G401.6 (cell line): ENCODE measurements at regions not wholly inside any gene's neighbourhood (a gene's known extent, or its start where the extent isn't known, plus 50 kb on each side); places are given as distances from the start of the nearest gene placed in this dataset.

ENCODE experiments used
- FAIRE-seq: peaks from 2 replicates; lab custom pipeline; 2012; peaks lifted over from hg19 to GRCh38; lab: Jason Lieb, UNC

GRCh38 chr13:107466326-107467099 is 748.8 kb downstream of the LIG4 start:
- FAIRE-seq = no peak

DNA sequence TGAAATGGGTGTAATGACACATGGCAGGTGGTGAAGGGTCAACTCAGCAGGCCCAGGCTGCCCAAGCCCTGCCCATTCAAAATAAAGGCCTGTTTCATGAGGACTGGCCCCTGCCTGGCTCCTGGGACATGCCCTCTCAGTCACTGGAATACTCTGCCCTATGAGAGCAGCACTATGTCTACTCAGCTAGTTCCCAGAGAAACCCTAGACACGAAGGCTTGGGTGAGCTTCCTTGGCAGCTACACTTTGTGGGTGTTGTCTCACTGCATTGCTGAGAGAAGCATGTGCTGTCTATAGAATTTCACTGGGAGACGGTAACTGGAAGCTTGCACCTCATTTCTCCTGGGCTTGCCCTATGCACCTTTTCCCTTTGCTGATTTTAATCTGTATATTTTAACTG is 752.8 kb downstream of the LIG4 start:
- FAIRE-seq = no peak

- FAIRE-seq = no peak
Measured at GRCh38 chr13:107461751-107462150, 753.6 kb downstream of the LIG4 start.

- FAIRE-seq = no peak
Measured at GRCh38 chr13:107459430-107459829, 755.9 kb downstream of the LIG4 start.

- no peak for FAIRE-seq
Measured at GRCh38 chr13:107458269-107458668, 757.1 kb downstream of the LIG4 start.

DNA sequence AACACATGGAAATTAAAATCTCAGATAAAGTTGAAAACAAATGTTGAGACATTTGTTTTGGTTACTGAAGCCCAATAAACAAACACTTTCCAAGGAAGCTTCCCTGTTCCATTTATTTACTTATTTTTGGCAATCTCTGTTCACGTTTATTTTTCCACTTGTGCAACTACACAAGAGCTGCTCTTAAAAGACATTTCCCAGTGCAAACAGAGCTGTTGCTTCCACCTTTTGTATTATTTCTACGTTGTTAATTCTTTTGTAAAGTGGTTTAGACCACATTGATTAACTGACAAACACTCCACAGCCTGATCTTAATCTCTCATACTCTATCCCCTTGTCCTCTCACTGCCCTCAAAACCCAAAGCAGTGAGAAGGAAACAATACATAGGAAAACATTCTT is 757.6 kb downstream of the LIG4 start:
- no peak for FAIRE-seq

DNA sequence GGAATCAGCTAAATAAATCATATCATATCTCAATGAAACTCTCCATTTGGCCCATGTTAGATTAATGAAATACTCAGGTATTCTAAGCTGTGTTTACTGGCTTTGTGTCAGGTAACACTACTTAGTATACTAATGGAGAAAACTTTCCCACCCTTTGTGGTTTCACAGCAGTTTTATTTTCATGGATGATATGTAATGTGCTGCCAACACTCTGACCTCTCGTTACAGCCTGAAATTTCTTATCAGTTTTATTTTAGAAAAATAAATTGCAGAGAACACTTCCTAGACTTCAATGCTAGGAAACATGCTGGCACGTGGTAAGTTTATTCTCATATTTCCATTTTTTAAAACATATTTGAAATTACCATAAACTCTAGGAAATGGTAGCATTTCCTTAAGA is 758.9 kb downstream of the LIG4 start:
- FAIRE-seq = no peak

- FAIRE-seq = no peak
Measured at GRCh38 chr13:107452833-107453232, 762.5 kb downstream of the LIG4 start.

DNA sequence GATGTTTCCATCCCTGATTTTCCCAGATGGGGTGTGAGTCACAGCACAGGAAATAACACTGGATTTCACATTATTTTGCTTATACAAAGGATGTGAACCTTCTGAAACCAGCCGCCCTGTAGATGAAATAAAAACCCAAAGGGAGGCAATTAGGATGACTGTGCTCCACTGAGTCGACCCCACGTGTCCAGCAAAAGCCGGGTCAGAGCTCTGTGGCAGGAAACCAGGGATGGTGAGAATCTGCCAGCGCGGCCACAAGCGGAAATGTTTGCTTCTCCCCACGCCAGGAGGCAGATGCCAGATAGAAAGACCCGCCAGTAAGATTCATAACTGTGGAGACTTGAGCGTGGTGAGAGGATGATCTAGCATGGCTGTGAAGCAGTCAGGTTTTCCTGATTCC is 764.4 kb downstream of the LIG4 start:
- no peak for FAIRE-seq

DNA sequence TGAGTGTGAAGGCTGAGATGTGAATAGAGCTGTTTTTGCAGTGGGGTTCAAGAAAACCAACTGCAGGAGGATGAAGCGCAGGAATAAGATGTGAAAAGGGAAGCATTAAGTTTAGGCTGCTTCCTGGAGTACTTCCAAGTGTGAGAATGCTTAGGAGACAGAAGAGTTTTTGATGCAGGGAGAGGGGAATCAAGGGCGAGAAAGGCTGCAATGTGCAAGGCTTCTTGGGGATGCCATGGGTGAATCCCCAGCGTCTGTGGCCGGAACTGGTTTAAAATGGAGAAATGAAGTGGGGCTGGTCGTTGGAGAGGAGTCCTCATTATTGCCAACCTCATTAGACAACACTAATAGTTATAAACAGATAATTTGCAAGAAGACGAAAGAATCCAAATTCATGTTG is 764.9 kb downstream of the LIG4 start:
- FAIRE-seq = no peak

GRCh38 chr13:107447591-107447990 is 767.7 kb downstream of the LIG4 start:
- no peak for FAIRE-seq

- no peak for FAIRE-seq
Measured at GRCh38 chr13:107441279-107441678, 774.1 kb downstream of the LIG4 start.

DNA sequence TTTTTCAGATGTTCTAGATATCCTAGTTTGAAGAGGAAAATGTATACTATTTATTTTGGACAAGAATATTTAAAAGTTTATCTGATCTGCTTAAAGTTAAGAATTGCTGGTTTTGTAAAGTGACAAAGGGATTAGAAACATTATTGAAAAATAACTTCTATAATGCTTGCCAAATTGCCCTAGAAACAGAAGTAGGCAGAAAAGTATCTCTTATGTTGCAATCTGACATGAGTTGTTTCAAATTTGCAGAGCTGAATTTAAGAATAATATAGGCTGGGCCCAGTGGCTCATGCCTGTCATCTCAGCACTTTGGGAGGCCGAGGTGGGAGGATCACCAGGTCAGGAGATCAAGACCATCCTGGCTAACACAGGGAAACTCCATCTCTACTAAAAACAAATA is 777.1 kb downstream of the LIG4 start:
- no peak for FAIRE-seq

DNA sequence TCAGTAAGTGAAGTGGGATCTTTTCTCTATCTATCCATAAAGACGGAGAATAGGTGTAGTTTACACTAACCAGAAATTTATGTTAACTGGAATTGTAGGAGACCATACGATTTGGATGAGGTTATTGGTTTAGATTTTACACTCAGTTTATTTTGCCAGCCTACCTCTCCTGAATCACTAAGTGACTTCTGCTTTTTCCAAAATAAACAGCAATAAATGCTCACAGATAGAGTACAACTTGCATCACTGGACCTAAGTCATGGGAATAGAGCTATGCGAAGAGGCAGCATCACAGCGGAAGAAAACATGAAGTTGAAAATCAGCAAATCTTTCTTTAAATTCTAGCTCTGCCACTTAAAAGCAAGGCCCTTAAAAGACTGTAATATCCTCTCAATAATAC is 781.0 kb downstream of the LIG4 start:
- FAIRE-seq = no peak

GRCh38 chr13:107427536-107427935 is 787.8 kb downstream of the LIG4 start:
- FAIRE-seq = no peak

DNA sequence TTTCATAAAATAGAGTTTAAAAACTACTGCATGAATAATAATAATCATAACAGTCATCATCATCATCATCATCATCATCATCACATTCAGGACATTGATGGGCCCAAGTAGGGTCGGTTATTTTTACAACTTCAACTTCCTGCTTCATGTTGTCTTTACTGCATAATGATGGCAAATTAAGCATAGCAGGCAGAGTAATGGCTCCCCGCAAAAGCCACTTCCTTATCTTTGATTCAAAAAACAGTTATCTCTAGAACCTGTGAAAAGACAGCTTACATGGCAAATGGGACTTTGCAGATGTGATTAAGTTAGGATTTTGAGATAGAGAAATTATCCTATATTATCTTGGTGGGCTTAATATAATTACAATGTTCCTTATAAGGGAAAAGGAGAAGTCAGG is 792.9 kb downstream of the LIG4 start:
- FAIRE-seq = no peak

DNA sequence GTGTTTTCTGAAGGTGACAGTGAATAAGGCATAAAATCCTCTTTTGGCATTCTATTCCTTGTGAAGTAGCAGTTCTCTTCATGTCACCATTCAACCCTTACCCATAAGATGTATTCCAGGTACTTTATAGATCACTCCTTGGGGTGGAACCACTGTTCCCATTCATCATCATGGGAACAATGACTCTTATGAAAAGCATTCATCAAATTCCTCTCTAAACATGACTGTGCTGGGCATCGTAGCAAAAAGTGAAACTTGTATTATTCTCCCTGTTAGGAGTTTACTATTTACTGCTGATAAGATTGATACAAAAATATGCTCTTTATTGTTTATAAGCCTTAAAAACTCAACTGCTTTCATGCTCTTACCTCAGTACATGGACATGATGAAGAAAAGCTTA is 793.4 kb downstream of the LIG4 start:
- FAIRE-seq = no peak

DNA sequence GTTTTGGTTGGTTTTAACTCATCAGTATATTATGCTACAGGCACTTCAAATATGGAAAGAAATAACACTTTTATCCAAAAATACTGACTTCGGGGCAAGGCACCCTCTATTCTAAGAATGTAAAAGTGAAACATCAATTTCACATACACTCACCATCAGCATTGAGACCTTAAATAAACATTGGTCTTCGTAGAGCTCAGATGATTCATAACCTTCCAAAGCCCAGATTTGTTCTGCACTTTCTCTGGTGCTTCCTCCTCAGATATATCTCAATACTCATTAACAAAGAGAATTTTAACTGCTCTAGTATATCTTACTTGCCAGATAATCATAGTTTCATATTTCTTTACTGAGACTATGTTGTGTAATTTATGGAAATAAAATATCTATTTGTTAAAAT is 794.3 kb downstream of the LIG4 start:
- FAIRE-seq = no peak

DNA sequence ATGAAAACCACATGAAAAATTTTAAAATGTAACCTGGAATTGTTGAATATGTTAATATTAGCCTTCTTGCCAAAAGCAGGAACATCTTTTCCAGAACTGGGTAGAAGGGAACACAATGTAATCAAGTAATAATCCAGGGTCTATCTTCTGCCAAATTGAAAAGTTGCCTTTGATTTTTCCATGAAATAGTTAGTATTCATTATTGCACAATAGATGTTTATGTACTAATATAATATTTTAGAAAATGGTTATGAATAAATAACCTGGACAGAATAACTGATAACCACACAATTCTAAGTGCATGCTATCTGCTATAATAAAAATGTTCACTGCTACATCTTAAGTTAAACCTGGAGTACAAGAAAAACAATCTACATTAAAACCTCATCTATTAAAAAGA is 802.3 kb downstream of the LIG4 start:
- FAIRE-seq = no peak

- no peak for FAIRE-seq
Measured at GRCh38 chr13:107407074-107407473, 808.3 kb downstream of the LIG4 start.

GRCh38 chr13:107395927-107396662 is 819.2 kb downstream of the LIG4 start:
- FAIRE-seq = no peak

- no peak for FAIRE-seq
Measured at GRCh38 chr13:107392205-107392604, 823.1 kb downstream of the LIG4 start.

DNA sequence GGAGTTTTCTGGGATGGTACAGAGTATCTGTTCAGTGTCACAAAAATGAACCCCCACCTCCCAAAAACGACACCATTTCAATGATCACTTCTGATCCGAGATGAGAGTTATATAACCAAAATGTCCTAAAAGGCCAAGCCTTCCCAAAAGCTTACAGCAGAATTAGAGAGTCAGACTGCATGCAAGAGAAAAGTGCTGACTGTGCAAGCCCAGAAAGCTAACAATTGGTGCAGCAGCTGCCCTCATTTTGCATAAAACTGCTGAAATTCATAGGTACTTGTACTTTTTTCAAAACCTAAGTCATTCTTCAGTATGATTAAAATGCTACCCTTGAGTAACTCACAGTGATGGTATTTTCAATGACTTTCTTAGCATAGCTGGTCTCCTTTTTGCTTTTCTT is 819.6 kb upstream of the ARGLU1 start:
- no peak for FAIRE-seq
